Adrenal gland (tissue), 9 donors: ENCODE measurements at regions not wholly inside any gene's neighbourhood (a gene's known extent, or its start where the extent isn't known, plus 50 kb on each side); places are given as distances from the start of the nearest gene placed in this dataset.

Source experiments
- DNase-seq, 7 donors: peaks; one replicate each; pipeline ENCODE4 v3.0.0-alpha.2; 2019 to 2020
- H3K27ac ChIP-seq, 5 donors: fragments of 200-600 bp; sonication (generic) in 4 of 5; 1 replicate in 3 of 5; 2 replicates in 2 of 5; pipeline versions ENCODE4 v1.5.1 to v1.8.0; 2016 to 2020; ENCODE audit warnings: mild to moderate bottlenecking in 1 of 5
- H3K27me3 ChIP-seq: fragments of 200-600 bp; 2 replicates; pipeline ENCODE4 v1.8.0; 2021
- H3K36me3 ChIP-seq, 2 donors: fragments of 200-600 bp; replicated peaks in 1 of 2; 1 replicate in 1 of 2; 2 replicates in 1 of 2; pipeline versions ENCODE4 v1.5.1 to v1.8.0; 2018 to 2022
- H3K4me1 ChIP-seq, 2 donors: fragments of 200-600 bp; replicated peaks in 1 of 2; 1 replicate in 1 of 2; 2 replicates in 1 of 2; pipeline versions ENCODE4 v1.5.1 to v1.8.0; 2018 to 2021
- H3K4me3 ChIP-seq, 4 donors: fragments of 200-600 bp; sonication (generic) in 3 of 4; one replicate each; pipeline ENCODE4 v1.5.1; 2016 to 2018
- H3K9me3 ChIP-seq, 3 donors: fragments of 200-600 bp; sonication (generic) in 1 of 3; replicated peaks in 1 of 3; 1 replicate in 2 of 3; 2 replicates in 1 of 3; pipeline versions ENCODE4 v1.5.1 to v1.8.0; 2016 to 2021
- CTCF ChIP-seq, 6 experiments: fragments of 450-650 bp in 4 of 6; fragments of 200-600 bp in 2 of 6; sonication (generic) in 1 of 6; IDR thresholded peaks; 1 replicate in 5 of 6; 2 replicates in 1 of 6; pipeline versions ENCODE4 v1.5.1 to v1.8.0; 2016 to 2021; ENCODE audit warnings: antibody characterized with exemption in 6 of 6, mild to moderate bottlenecking in 2 of 6, moderate library complexity in 1 of 6
- POLR2A ChIP-seq, 2 donors: fragments of 450-650 bp; IDR thresholded peaks; one replicate each; pipeline ENCODE4 v1.6.1; 2017; ENCODE audit warnings: antibody characterized with exemption in 2 of 2, mild to moderate bottlenecking in 2 of 2, moderate library complexity in 1 of 2
- WGBS, 4 donors: extraction: QIAGEN DNeasy Blood & Tissue Kit in 2 of 4; methylation state at CpG; one replicate each; pipeline versions ENCODE4 v1.1.5 to v1.1.7; 2013 to 2017; 5-methylcytosine and 5-hydroxymethylcytosine counted together
- intact Hi-C, 2 donors: fragments of 100-400 bp; cut with DNase I; formaldehyde crosslinking; loops; one replicate each; pipeline versions ENCODE4 v1.14.1 to v1.15.0; 2022 to 2023
- donor health status: healthy with polysubstance abuse.
- donor health status: Bipolar disorder and iron deficiency.
- donor health status: DM: yes; HTN: yes; CAD: no.
- donor health status: DM: no; HTN: no; CAD: no.
- donor health status: DM: no; HTN: no; CAD: no.

- H3K9me3 ChIP-seq: no peaks in the 10 kb centered on the region
- no peaks in the 10 kb centered on the region for H3K27me3 ChIP-seq
- no peak overlapping the region for H3K27ac ChIP-seq
- no peak for DNase-seq
- no peak overlapping the region for H3K4me3 ChIP-seq
- H3K36me3 ChIP-seq: no peaks in the 10 kb centered on the region
- intact Hi-C loops: no loop called here
- WGBS, 4 donors: 77 to 85% (median 81%) methylated on average over 5 of the region's 5 CpGs
- TF ChIP-seq POLR2A (IDR thresholded peaks at IDR 0.05): no peak
- TF ChIP-seq CTCF (IDR thresholded peaks at IDR 0.05): no peak
- no peaks in the 10 kb centered on the region for H3K4me1 ChIP-seq
Measured at GRCh38 chr18:60623331-60623730, 250.8 kb upstream of the MC4R start.

- no peak overlapping the region for H3K27ac ChIP-seq
- 74 to 85% (median 83%) methylated on average over 1 of the region's 1 CpG for WGBS, 4 donors
- TF ChIP-seq CTCF (IDR thresholded peaks at IDR 0.05) (no peak), POLR2A (IDR thresholded peaks at IDR 0.05) (no peak)
Measured at GRCh38 chr18:60624207-60624606, 251.6 kb upstream of the MC4R start.

GRCh38 chr18:60639836-60640235, 267.3 kb upstream of the MC4R start:
- no peak for TF ChIP-seq POLR2A (IDR thresholded peaks at IDR 0.05)
- no peak for TF ChIP-seq CTCF (IDR thresholded peaks at IDR 0.05)
- Histone ChIP-seq H3K4me3 (no peak overlapping the region), H3K9me3 (no peaks in the 10 kb centered on the region), H3K4me1 (no peaks in the 10 kb centered on the region), H3K27me3 (no peaks in the 10 kb centered on the region), H3K27ac (no peak overlapping the region), H3K36me3 (no peaks in the 10 kb centered on the region)
- no peak for DNase-seq
- WGBS, 4 donors: 48 to 79% (median 65%) methylated on average over 1 of the region's 1 CpG
- intact Hi-C loops: no loop called here

More at GRCh38 chr18:60624207-60624606, 251.6 kb upstream of the MC4R start:
- Histone ChIP-seq H3K4me3 (no peak overlapping the region), H3K9me3 (no peaks in the 10 kb centered on the region), H3K4me1 (no peaks in the 10 kb centered on the region), H3K27me3 (no peaks in the 10 kb centered on the region), H3K36me3 (no peaks in the 10 kb centered on the region)
- DNase-seq: no peak
- intact Hi-C loops: no loop called here

GRCh38 chr18:60643009-60643408, 270.4 kb upstream of the MC4R start:
- Histone ChIP-seq H3K9me3 (no peaks in the 10 kb centered on the region), H3K27me3 (no peaks in the 10 kb centered on the region), H3K4me3 (no peak overlapping the region), H3K4me1 (no peaks in the 10 kb centered on the region), H3K27ac (no peak overlapping the region), H3K36me3 (no peaks in the 10 kb centered on the region)
- DNase-seq: no peak
- TF ChIP-seq POLR2A (IDR thresholded peaks at IDR 0.05): no peak
- no peak for TF ChIP-seq CTCF (IDR thresholded peaks at IDR 0.05)
- intact Hi-C loops: no loop called here
- 71 to 81% (median 78%) methylated on average over 3 of the region's 3 CpGs for WGBS, 4 donors
